GM12878 (cell line): ENCODE measurements at regions not wholly inside any gene's neighbourhood (a gene's known extent, or its start where the extent isn't known, plus 50 kb on each side); places are given as distances from the start of the nearest gene placed in this dataset.

Experiments used
- HDAC6 ChIP-seq: fragments of 200-600 bp; sonication (generic); IDR thresholded peaks from one replicate; pipeline ENCODE4 v1.8.0; 2017; ENCODE audit warnings: antibody characterized with exemption; ENCODE audit not compliant: unreplicated experiment
- NFYB ChIP-seq: IDR thresholded peaks from 2 replicates; pipeline ENCODE4 v1.6.1; 2011; ENCODE audit warnings: low read depth, mild to moderate bottlenecking, low read length, improper control_type of control experiment, moderate library complexity; ENCODE audit not compliant: insufficient read depth
- POLR2A ChIP-seq: IDR thresholded peaks from 2 replicates; pipeline ENCODE4 v1.6.1; 2011; ENCODE audit warnings: low read depth, mild to moderate bottlenecking, low read length
- SUZ12 ChIP-seq: fragments of 200-600 bp; sonication (generic); IDR thresholded peaks from one replicate; pipeline ENCODE4 v1.6.1; 2018; ENCODE audit warnings: antibody characterized with exemption, mild to moderate bottlenecking; ENCODE audit not compliant: unreplicated experiment
- TF ChIP-seq, protein P1 (sequence below), 3 experiments: IDR thresholded peaks in 2 of 3; conservative IDR thresholded peaks in 1 of 3; 2 replicates each; pipeline ENCODE4 v1.5.1; 2011; ENCODE audit warnings: low read depth in 3 of 3, low read length in 3 of 3, mild to moderate bottlenecking in 3 of 3, control low read depth in 2 of 3, moderate library complexity in 2 of 3, inconsistent platforms in 1 of 3, mixed read lengths in 1 of 3; ENCODE audit not compliant: control insufficient read depth in 2 of 3, insufficient read depth in 1 of 3; ENCODE audit errors: extremely low read depth in 1 of 3

DNA sequence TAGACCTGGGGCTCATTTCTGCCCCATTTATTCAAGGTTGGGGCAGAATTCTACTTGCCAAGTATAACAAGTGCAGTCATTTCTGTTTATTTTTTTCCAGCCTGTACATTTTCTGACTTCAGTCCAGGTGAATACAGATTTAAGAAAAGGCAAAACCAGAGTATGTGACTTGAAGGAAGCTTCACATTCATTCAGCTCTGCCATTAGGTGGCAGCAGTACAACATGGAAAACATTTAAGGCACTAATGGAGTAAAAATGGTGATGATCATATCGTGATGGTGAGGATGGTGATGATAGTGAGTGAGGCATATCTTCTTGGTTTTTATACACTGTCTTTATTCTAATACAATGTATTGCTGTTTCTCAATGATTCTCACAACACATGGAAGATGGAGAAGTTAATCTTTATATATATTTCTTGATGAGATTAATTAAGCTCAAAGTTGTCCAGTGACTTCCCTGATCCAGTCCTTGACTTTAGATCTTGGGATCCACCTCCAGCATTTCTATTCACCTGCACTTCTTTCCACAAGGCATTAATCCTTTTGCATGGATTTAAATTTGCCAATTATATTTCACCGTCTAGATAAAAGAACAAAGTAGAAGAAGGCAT is 176.7 kb upstream of the SEL1L start:
- TF ChIP-seq, protein P1, sequence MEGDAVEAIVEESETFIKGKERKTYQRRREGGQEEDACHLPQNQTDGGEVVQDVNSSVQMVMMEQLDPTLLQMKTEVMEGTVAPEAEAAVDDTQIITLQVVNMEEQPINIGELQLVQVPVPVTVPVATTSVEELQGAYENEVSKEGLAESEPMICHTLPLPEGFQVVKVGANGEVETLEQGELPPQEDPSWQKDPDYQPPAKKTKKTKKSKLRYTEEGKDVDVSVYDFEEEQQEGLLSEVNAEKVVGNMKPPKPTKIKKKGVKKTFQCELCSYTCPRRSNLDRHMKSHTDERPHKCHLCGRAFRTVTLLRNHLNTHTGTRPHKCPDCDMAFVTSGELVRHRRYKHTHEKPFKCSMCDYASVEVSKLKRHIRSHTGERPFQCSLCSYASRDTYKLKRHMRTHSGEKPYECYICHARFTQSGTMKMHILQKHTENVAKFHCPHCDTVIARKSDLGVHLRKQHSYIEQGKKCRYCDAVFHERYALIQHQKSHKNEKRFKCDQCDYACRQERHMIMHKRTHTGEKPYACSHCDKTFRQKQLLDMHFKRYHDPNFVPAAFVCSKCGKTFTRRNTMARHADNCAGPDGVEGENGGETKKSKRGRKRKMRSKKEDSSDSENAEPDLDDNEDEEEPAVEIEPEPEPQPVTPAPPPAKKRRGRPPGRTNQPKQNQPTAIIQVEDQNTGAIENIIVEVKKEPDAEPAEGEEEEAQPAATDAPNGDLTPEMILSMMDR (IDR thresholded peaks at IDR 0.05 in 2 of 3, conservative IDR thresholded peaks at IDR 0.05 in 1 of 3; ENCODE audit: control insufficient read depth in 2 of 3, extremely low read depth in 1 of 3, insufficient read depth in 1 of 3, low read depth in 3 of 3, low read length in 3 of 3): peak; percentile 49 to 69 (median 58); a peak in 5 of 6 replicates
- no peak for TF ChIP-seq NFYB
- TF ChIP-seq HDAC6: no peak
- no peak for TF ChIP-seq SUZ12
- TF ChIP-seq POLR2A: no peak
